ENCODE measurements at regions not wholly inside any gene's neighbourhood (a gene's known extent, or its start where the extent isn't known, plus 50 kb on each side); places are given as distances from the start of the nearest gene placed in this dataset.
A peak's percentile ranks its signal among the peaks of the same experiment; 100 is the strongest.
"Not testable (repeated sequence)": the region's sequence is repeated elsewhere in the genome, so short reads cannot be mapped to it uniquely, and the experiment has no call there.

DNA sequence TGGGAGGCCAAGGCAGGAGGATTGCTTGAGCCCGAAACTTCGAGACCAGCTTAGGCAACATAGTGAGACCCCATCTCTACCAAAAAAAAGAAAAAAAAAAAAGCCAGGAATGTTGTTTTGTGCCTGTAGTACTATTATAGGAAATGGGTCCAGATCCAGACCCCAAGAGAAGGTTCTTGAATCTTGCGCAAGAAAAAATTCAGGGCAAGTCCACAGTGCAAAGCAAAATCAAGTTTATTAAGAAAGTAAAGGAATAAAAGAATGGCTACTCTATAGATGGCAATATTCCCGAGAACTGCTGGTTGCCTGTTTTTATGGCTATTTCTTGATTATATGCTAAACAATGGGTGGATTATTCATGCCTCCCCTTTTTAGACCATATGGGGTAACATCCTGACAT is 51.2 kb upstream of the RDX start:
- no peak for DNase-seq

DNA sequence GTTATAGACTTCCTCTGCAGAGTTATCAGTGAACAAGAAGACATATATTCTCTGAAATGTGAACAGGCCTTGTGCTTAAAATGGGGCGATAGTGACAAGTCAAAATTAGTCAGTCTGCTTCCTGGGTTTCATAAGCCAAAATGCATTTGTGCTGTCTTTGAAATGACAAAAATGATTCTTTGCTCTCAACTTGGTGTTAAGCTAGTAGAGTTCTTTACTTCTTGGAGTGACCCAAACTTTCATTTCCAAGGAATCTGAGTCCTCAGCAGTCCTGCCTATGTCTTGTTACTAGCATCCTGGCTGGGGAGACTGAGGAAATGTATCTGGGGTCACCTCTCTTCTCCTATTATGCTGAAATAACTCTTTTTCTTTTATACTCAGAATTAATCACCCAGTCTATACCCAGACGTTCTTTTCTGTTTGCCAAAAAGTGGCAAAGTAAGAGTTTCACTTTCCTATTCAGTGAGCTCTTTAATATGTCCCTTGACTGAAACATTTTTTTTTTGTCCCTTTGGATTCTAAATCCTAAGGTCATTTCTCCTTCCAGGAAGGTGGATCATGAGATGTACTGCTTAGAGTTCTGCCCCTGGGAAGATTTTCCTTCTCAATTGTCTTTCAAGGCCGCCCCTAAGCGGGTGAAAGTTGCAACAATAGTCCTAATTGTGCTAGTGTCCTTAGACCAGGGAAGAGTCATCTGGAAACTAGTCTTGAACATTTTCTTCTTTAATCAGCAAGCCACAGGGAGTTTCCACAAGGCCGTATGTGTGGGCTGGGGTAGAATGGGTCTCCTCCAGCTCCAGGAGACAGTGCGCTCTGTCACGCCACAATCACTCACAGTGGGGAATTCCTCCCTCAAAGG is 53.0 kb upstream of the RDX start:
- DNase-seq: peak in 1 of 4 experiments; percentile 4

DNA sequence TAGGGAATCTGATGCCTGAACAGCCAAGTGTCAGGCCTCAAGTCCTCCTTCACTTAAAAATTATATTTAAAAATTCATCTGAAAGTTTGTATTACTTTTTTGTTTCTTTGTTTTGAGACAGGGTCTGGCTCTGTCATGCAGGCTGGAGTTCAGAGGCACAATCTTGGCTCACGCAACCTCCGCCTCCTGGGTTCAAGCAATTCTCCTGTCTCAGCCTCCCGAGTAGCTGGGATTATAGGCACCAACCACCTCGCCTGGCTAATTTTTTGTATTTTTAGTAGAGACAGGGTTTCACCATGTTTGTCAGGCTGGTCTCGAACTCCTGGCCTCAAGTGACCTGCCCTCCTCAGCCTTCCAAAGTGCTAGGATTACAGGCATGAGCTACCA is 53.6 kb upstream of the RDX start:
- DNase-seq: not testable (repeated sequence)

DNA sequence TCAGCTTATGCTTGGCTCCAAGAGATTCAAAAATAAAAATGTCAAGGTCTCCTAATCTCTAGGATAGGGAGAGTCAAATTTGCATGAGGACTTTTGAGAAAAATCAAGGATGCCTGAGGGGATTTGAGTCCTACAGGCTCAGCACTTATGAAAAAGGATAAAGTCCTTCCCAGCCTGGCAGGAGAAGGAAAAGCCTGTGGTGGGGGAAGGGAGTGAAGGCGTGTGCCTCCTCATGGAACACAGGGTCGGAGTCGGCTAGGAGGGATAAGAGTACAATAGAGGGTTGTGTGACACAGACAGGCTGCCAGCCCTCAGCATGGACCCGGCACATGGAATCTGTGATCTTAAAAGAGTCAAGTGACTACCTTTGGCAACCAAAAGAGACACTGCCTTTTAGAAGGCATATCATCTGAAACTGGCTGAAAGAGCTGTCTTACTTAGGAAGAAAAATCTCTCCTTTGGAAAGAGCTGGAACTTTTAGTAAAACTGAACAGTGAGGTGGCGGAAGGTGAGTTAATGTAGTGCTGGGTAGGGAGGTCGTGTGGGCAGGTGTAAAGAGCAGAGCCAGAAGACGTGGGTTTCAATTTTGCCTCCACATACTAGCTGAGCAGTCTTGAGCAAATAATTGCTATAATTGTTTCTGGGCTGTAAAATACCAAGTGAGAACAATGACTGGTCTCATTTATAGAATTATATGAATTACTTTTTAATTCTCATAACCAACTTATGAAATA is 58.8 kb upstream of the RDX start:
- no peak for DNase-seq

DNA sequence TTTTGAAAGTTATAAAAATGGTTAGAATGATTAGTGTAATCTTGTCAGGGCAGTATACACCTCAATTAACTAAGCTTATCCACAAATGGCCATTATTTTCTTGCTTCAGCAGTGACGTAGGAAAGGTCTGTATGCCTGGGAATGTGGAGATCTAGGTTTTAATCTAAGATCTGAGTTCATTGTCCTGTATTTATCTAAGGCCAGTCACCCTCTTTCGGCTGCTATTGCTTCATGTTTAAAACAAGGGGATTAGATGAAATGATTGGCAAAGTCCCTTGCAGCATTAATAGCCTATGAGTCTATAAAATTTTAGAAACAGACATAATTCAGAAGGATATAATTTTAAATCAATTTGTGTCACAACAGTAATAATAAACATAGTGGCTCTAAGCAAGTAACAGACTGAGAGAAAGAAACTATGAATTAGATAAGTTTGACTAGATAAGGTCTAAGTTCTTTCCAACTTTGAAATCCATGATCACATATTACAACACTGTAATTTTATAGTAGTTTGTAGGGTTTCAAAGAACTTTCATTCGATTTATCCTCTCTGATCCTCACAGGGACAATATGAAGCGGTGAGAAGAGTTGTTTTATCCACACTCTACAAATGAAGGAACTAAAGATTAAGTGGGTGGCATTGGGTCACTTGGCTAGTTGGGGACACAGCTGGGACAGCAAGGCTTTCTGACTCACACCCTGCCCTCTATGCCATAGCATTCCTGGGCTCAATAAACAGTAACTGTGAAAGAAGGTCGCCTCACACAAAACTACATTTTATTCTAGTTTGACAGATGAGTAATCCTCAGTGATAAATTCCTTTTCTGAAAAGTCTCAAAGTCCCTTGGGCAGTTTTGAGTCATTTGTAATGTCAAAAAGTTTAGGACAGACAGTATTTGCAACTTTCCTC is 60.6 kb upstream of the RDX start:
- no peak for DNase-seq

DNA sequence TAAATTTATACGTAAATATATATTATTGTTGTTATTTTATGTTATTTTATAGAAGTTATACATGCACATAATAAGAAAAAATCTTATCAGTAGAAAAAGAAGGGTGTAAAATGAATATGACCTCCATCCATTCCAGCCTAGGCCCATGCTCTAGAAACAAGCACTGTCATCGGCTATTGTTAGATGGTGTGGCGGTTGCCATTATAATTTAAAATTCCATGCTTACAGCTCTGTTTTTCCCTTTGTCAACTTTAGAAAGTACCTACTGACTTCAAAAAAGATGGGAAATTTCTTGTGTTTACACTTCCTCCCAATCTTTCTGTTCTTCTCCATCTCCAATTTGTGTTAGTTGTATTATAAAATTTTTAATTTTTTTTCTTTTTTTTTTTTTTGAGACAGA is 61.9 kb upstream of the RDX start:
- DNase-seq: no peak

DNA sequence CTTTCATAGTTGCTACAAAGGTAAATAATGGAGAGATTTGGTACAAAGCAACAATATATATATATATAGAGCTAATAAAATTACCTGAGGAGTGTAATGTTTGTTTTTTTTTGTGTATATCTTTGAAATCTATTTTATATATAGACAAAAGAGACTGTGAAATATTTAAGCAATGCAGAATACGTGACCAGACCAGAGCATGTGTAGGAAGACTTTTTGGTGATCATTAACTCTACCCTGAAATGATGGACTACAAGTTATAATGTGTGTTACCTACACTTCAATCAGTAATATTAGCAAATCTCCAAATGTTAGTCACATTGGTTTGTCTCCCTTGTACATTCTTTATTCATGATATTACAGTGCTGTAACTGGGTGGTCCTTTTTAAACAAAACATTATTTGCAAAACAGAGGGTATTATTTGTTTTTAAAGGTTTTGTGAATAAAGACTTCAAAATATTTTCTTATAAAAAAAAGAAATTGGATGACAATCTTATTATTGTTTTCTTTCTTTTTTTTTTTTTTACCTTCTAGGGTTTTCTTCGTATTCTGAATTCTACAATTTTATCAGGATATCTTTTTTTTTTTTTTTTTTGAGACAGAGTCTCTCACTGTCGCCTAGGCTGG is 64.5 kb upstream of the RDX start:
- not testable (repeated sequence) for DNase-seq

DNA sequence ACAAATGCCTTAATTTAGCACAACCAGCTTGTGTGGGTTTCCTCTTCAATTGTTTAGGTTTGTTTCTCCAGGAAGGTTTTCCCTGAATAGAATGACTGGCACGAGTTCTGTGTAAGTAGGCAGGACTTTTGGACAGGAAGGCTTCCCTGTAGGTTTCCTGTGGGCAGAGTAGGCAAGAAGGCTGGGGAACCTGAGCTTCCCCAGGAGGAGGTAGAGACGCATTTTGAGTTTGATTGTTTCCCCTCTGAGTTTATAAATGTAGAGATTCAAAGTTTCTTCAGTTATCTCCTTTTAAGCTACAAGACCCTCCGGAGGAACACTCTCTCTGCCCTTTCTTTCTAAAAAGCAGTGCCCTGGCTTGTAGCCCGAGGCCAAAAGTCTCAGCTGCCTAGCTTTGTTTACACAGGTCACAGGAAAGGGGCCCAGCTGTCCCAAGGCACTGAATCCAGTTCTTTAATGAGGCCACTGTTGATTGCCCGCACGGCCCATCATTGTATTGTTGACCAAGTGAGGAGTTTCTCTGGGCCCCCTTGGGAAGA is 66.6 kb upstream of the RDX start:
- DNase-seq: no peak

DNA sequence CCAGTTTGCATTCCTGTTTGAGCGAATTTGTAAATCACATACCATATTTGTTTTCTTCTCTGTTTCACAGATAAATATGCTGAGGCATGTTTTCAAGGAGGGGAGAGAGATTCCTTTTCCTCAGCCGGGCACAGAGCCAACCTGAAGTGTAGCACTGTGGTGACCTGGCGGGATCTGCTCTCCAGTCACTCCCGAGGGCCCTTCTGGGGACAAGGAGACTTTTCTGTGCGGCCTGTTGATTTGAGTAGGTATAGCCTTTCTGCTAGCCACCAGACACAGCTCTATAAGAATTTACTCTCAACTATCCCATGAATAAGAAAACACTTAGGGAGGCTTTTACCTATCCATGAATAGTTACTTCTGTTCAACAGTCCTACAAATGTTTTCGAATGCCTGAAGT is 63.5 kb upstream of the FDX1 start:
- DNase-seq: no peak

DNA sequence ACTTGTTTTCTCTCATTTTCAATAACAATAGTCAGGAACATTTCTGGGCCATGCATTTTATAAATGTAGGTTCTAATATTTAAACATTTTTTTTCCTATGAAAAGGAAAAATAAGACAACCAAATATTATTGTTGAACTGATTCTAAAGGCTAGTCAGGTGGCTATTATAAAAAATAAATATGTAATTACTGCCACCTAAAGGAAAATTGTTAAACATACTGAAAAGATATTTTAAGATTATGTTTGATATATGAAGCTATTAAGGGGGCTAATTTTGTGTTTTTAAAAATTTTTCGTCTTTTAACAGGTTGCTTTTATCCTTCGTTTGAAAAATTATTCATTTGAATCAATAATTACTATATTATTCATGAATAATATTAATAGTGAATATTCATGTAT is 62.2 kb upstream of the FDX1 start:
- DNase-seq: no peak

DNA sequence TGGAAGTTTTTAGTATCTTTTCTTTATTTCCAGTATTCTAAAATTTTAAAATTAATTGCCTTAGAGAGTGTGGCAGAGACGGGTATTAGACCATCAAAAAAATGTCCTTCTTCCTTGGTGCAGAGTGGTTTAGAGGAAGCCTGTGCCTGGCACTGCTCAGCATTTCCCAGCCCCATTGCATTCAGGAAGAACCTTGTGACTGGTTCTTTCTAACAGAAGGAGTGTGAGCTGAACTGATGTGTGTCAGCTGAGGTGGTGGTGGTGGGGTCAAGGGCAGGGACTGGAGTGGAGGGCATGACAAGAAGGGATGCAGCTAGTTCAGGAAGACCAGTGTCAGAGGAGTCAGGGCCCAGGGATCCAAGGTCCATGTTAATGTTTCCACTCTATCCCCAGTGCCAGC is 58.7 kb upstream of the FDX1 start:
- no peak for DNase-seq

DNA sequence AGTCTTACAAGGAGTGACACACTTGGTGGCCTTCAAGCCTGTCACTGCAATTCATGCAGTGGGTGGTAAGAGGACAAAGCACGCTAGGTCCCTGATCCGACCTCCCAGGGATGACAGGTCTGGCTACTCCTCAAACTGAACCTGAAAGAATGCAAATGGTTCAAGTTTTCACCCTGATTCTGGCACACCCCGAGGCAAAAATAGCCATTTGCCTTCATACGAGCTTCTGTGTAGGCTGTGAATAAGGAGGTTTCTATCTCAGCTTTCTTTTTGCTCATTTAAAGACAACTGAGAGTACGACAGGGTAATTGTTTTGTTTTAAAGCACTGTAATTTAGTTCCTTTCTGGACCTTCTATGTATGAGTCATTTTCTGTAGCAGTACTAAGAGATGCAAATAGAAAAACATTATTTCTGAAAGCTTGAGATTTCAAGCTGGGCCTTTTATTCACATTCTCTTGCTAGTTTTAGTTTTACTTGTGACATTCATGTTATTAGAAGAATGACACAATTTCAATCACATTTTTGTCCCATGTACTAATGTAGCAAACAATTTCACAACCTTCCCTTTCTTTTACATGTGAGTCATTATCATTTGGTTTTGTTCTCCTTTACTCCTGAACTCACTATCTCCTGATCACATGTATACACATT is 56.6 kb upstream of the FDX1 start:
- no peak for DNase-seq

DNA sequence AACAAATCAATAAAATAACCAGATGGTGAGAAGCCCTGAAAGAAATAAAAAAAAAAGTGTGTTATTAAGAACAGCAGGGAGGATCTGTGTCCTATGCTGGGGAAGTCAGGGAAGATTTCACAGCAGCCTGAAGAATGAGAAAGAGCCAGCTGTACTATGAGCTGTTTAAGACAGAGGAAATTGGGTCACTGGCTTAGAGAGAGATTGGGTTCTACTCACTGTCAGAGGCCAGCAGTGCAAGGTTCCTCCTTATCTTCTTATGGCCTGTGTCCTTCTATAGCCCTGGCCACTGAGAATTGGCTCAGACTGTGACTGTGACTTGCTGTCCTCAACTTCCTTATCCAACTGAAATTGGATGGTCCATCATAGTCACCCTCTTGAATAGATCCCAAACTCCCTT is 54.8 kb upstream of the FDX1 start:
- DNase-seq: no peak

DNA sequence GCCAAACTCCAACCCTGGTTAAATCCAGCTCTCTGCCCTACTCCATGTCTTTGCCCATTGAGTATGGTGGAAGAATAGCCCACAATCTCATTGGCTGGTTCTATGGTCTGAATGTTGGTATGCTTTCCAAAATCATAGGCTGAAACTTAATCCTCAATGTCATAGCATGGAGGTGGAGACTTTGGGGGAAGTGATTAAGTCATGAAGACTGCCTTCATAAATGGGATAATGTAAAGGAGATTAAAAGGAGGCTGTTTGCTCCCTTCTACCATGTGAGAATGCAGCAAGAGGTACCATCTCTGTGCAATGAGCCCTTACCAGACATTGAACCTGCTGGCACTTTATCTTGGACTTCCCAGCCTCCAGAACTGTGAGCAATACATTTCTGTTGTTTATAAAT is 54.4 kb upstream of the FDX1 start:
- DNase-seq: no peak

DNA sequence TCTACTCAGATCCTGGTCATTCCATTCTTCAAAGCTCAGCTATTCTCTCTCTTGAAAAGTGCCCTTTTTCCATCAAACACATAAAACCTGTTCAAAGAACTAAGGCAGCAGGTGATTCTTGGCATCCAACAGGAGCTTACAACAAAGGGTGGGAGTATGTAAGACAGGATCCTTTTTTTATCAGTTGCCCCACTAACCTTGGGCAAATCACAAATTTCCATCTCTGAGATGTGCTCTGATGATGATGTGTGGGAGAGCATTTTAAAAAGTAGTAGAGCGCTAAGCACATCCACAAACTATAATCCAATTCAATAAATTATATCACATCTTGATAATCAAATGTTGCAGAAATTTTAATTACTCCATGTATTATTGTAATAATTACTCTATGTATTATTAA is 53.7 kb upstream of the FDX1 start:
- DNase-seq: no peak

DNA sequence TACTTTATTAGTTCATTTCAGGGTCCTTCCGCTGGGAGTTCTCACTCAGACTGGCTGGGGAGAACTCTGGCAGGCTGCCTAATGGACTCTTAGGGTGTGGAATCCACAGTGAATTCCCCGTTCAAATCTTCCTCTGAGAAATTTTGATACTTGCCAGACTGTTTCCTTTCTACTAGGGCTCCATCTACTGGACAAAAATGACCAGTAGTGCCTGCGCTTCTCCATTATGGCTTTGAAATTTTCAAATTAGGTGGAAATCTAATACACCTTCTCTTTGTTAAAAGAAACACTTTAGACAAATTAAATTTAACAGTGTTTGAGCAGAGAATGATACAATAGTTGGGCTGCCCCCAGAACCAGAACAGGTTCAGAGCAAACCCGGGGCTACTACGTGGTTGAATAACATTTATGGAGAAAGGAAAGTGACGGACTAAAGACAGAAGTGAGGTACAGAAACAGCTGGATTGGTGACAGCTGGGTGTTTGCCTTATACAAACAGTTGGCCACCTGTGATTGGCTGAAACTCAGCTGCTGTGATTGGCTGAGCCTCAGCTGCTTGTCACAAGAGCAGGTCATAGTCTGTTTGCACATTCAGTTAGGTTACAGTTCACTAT is 52.9 kb upstream of the FDX1 start:
- no peak for DNase-seq

DNA sequence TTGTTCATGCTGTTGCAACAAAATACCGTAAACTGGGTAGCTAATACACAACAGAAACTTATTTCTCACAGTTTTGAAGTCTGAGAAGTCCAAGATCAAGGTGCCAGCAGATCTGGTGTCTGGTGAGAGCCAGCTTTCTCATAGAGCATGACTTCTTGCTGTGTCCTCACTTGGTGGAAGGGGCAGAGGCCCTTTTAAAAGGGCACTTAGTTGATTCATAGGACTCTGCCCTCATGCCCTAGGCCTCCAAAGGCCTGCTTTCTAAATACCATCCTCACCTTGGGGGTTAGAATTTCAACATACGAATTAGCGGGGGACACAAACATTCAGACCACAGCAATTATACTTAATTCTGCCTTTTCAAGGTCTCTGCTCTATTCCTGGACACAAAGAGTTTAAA is 52.3 kb upstream of the FDX1 start:
- no peak for DNase-seq

DNA sequence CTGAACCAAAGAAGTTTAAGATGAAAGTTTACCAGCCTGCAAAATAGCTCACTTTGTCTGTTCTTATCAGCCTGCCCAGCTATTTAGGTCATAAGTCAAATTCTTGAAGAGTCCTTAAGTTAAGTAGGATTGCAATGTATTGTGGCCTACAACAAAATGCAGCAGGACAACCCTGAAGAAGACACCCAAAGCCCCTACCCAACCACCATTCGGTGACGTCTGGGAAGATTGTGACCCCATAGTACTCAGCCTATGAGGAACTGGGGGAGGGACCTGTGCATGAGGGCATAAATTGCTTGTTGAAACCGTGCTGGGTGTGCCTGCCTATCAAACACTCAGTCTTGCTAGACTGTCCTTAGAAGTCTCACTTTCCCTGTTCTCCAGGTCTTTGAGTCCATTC is 50.5 kb upstream of the FDX1 start:
- no peak for DNase-seq

DNA sequence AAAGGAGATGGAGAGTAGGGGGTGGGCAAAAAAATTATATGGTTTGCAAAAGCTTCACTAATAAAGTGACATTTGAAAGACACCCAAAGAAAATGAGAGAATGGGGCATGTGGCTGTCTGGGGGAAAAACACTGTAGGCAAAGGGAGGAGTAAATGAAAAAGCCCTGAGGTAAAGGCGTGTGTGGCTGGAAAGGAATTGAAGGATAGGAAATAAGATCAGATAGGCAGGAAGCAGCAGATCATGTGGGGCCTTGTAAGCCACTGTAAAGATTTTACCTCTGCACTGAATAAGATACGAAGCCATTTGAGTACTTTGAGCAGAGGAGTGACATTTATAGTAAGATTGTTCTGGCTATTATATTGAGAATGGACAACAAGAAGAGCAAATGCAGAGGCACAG is 49.8 kb upstream of the FDX1 start:
- DNase-seq: no peak
